H9 (cell line): ENCODE measurements at regions not wholly inside any gene's neighbourhood (a gene's known extent, or its start where the extent isn't known, plus 50 kb on each side); places are given as distances from the start of the nearest gene placed in this dataset.

Experiments
- DNase-seq: peaks from one replicate; pipeline ENCODE4 v3.0.0-alpha.2; 2017
- H2AFZ ChIP-seq: one replicate; pipeline ENCODE4 v1.6.1; 2013; ENCODE audit warnings: mild to moderate bottlenecking, low read length, control low read depth, moderate library complexity
- H2AK5ac ChIP-seq: 2 replicates; pipeline ENCODE4 v1.6.1; 2013; ENCODE audit warnings: low read length, control low read depth, mixed read lengths; ENCODE audit not compliant: insufficient read length
- H2BK120ac ChIP-seq: one replicate; pipeline ENCODE4 v1.6.1; 2013; ENCODE audit warnings: low read depth, mild to moderate bottlenecking, low read length, control low read depth, inconsistent platforms; ENCODE audit not compliant: poor library complexity, severe bottlenecking
- H2BK12ac ChIP-seq: 2 replicates; pipeline ENCODE4 v1.6.1; 2013; ENCODE audit warnings: low read length, control low read depth, mixed read lengths, low read depth; ENCODE audit not compliant: insufficient read length
- H2BK15ac ChIP-seq: 2 replicates; pipeline ENCODE4 v1.6.1; 2013; ENCODE audit warnings: low read depth, low read length, control low read depth
- H2BK20ac ChIP-seq: one replicate; pipeline ENCODE4 v1.6.1; 2013; ENCODE audit warnings: low read depth, mild to moderate bottlenecking, low read length, control low read depth, inconsistent platforms; ENCODE audit not compliant: poor library complexity, severe bottlenecking
- H2BK5ac ChIP-seq: 2 replicates; pipeline ENCODE4 v1.6.1; 2013; ENCODE audit warnings: low read length, control low read depth, mixed read lengths; ENCODE audit not compliant: insufficient read length
- H3K14ac ChIP-seq: 2 replicates; pipeline ENCODE4 v1.6.1; 2013; ENCODE audit warnings: low read length, control low read depth; ENCODE audit not compliant: insufficient read depth
- H3K18ac ChIP-seq: 2 replicates; pipeline ENCODE4 v1.6.1; 2013; ENCODE audit warnings: low read depth, mild to moderate bottlenecking, mixed read lengths, low read length, control low read depth; ENCODE audit not compliant: insufficient read length
- H3K23ac ChIP-seq: 2 replicates; pipeline ENCODE4 v1.6.1; 2013; ENCODE audit warnings: low read length, control low read depth, mixed read lengths, low read depth; ENCODE audit not compliant: insufficient read length
- H3K23me2 ChIP-seq: 2 replicates; pipeline ENCODE4 v1.6.1; 2013; ENCODE audit warnings: low read depth, mild to moderate bottlenecking, mixed read lengths, low read length, control low read depth; ENCODE audit not compliant: insufficient read length, poor library complexity, severe bottlenecking
- H3K27ac ChIP-seq: 2 replicates; pipeline ENCODE4 v1.5.1; 2013; ENCODE audit warnings: low read length, control low read depth, mixed read lengths, low read depth; ENCODE audit not compliant: insufficient read length
- H3K27me3 ChIP-seq: 2 replicates; pipeline ENCODE4 v1.6.1; 2013; ENCODE audit warnings: low read length, control low read depth, inconsistent platforms; ENCODE audit not compliant: insufficient read depth
- H3K4ac ChIP-seq: 2 replicates; pipeline ENCODE4 v1.6.1; 2013; ENCODE audit warnings: low read depth, mild to moderate bottlenecking, control low read depth, inconsistent platforms, low read length, moderate library complexity
- H3K4me1 ChIP-seq: 2 replicates; pipeline ENCODE4 v1.6.1; 2013; ENCODE audit warnings: low read length, control low read depth, inconsistent platforms; ENCODE audit not compliant: insufficient read depth
- H3K4me2 ChIP-seq: 2 replicates; pipeline ENCODE4 v1.6.1; 2013; ENCODE audit warnings: low read length, control low read depth, mixed read lengths; ENCODE audit not compliant: insufficient read length, insufficient read depth
- H3K56ac ChIP-seq: 2 replicates; pipeline ENCODE4 v1.6.1; 2013; ENCODE audit warnings: low read depth, mild to moderate bottlenecking, mixed read lengths, low read length, control low read depth; ENCODE audit not compliant: insufficient read length
- H3K79me1 ChIP-seq: 2 replicates; pipeline ENCODE4 v1.6.1; 2013; ENCODE audit warnings: low read depth, mild to moderate bottlenecking, moderate library complexity, low read length, control low read depth, inconsistent platforms; ENCODE audit not compliant: insufficient read depth, poor library complexity, severe bottlenecking
- H3K79me2 ChIP-seq: 2 replicates; pipeline ENCODE4 v1.6.1; 2013; ENCODE audit warnings: low read length, control low read depth, inconsistent platforms; ENCODE audit not compliant: insufficient read depth
- H3K9ac ChIP-seq: 2 replicates; pipeline ENCODE4 v1.6.1; 2013; ENCODE audit warnings: low read length, control low read depth, mixed read lengths; ENCODE audit not compliant: insufficient read length; ENCODE audit errors: extremely low read depth
- H3K9me3 ChIP-seq: one replicate; pipeline ENCODE4 v1.6.1; 2013; ENCODE audit warnings: low read depth, low read length, inconsistent platforms; ENCODE audit not compliant: control insufficient read depth
- H3T11ph ChIP-seq: one replicate; pipeline ENCODE4 v1.6.1; 2013; ENCODE audit warnings: mild to moderate bottlenecking, low read length, control low read depth, inconsistent platforms
- H4K20me1 ChIP-seq: one replicate; pipeline ENCODE4 v1.6.1; 2013; ENCODE audit not compliant: control insufficient read depth, insufficient read length, insufficient read depth
- H4K5ac ChIP-seq: 2 replicates; pipeline ENCODE4 v1.6.1; 2013; ENCODE audit warnings: low read depth, mild to moderate bottlenecking, mixed read lengths, low read length, control low read depth; ENCODE audit not compliant: insufficient read length
- H4K8ac ChIP-seq: replicated peaks from 2 replicates; pipeline ENCODE4 v1.6.1; 2013; ENCODE audit warnings: low read length, control low read depth, mixed read lengths, low read depth; ENCODE audit not compliant: insufficient read length
- H4K91ac ChIP-seq: 2 replicates; pipeline ENCODE4 v1.6.1; 2013; ENCODE audit warnings: low read depth, mild to moderate bottlenecking, moderate library complexity, mixed read lengths, low read length, control low read depth; ENCODE audit not compliant: insufficient read length
- H3K27ac Mint-ChIP-seq, 3 experiments: 2 replicates in 2 of 3; 3 replicates in 1 of 3; pipeline ENCODE4 v1.8.0; 2020 to 2021; ENCODE audit warnings: mixed read lengths in 3 of 3, mild to moderate bottlenecking in 1 of 3, moderate library complexity in 1 of 3
- H3K27me3 Mint-ChIP-seq: 2 replicates; pipeline ENCODE4 v1.8.0; 2021; ENCODE audit warnings: low read depth, mild to moderate bottlenecking, moderate library complexity, mixed read lengths
- H3K36me3 Mint-ChIP-seq, 3 experiments: 2 replicates in 2 of 3; 3 replicates in 1 of 3; pipeline ENCODE4 v1.8.0; 2020 to 2021; ENCODE audit warnings: low read depth in 3 of 3, mixed read lengths in 3 of 3; ENCODE audit not compliant: insufficient read depth in 1 of 3
- H3K4me1 Mint-ChIP-seq, 2 experiments: 2 replicates each; pipeline ENCODE4 v1.8.0; 2020; ENCODE audit warnings: mixed read lengths in 2 of 2
- H3K4me3 Mint-ChIP-seq, 2 experiments: 2 replicates in 1 of 2; 3 replicates in 1 of 2; pipeline ENCODE4 v1.8.0; 2020 to 2021; ENCODE audit warnings: mild to moderate bottlenecking in 2 of 2, mixed read lengths in 2 of 2, moderate library complexity in 1 of 2
- H3K9me3 Mint-ChIP-seq, 2 experiments: 2 replicates in 1 of 2; 3 replicates in 1 of 2; pipeline ENCODE4 v1.8.0; 2020; ENCODE audit warnings: mild to moderate bottlenecking in 2 of 2, mixed read lengths in 2 of 2, moderate library complexity in 1 of 2
- WGBS: extraction: QIAGEN DNeasy Blood & Tissue Kit; methylation state at CpG from one replicate; pipeline ENCODE4 v1.1.7; 2013; ENCODE audit warnings: missing lambda C conversion rate, low lambda C conversion rate, mixed read lengths; ENCODE audit not compliant: insufficient read length; ENCODE audit errors: extremely low coverage; 5-methylcytosine and 5-hydroxymethylcytosine counted together
- TF ChIP-seq, protein P1 (sequence below): fragments of 200-600 bp; sonication (generic); conservative IDR thresholded peaks from 3 replicates; pipeline ENCODE4 v1.8.0; 2021; ENCODE audit warnings: antibody characterized with exemption, mild to moderate bottlenecking

GRCh38 chr14:97200245-97200644, 403.1 kb downstream of the VRK1 start:
- Histone ChIP-seq H2BK5ac (no peak overlapping the region), H4K20me1 (no peaks in the 10 kb centered on the region), H4K91ac (no peak overlapping the region), H3T11ph (no peak overlapping the region), H3K14ac (no peak overlapping the region), H3K56ac (no peak overlapping the region), H2BK12ac (no peak overlapping the region), H3K79me1 (no peaks in the 10 kb centered on the region), H3K9ac (no peak overlapping the region), H3K27ac (no peak overlapping the region), H2BK20ac (no peak overlapping the region), H2AK5ac (no peak overlapping the region), H2BK15ac (no peak overlapping the region), H3K4ac (no peak overlapping the region), H3K18ac (no peak overlapping the region), H4K5ac (no peak overlapping the region), H2AFZ (no peak overlapping the region), H4K8ac (no peak overlapping the region), H2BK120ac (no peak overlapping the region), H3K79me2 (no peaks in the 10 kb centered on the region), H3K4me2 (no peak overlapping the region), H3K23ac (no peak overlapping the region), H3K27me3 (no peaks in the 10 kb centered on the region), H3K23me2 (no peaks in the 10 kb centered on the region), H3K9me3 (no peaks in the 10 kb centered on the region), H3K4me1 (no peaks in the 10 kb centered on the region)
- Mint-ChIP-seq H3K27me3 (no peaks in the 10 kb centered on the region; the same call in 1 of the 2 replicates), H3K27ac (no peak overlapping the region), H3K4me3 (no peak overlapping the region), H3K4me1 (peaks cover 0 to 2% of the 10 kb centered on the region in 2 experiments; a peak in 1 of 4 replicates), H3K9me3 (peaks cover 0 to 3% of the 10 kb centered on the region in 2 experiments; a peak in 1 of 5 replicates), H3K36me3 (0 out of 7 replicates have a peak, but pooled peaks cover 0 to 4% (median 0%) of the 10 kb centered on the region in 3 experiments)
- DNase-seq, result no peak
- no CpG with 5 or more reads among the region's 4 CpGs for WGBS
- TF ChIP-seq, protein P1, sequence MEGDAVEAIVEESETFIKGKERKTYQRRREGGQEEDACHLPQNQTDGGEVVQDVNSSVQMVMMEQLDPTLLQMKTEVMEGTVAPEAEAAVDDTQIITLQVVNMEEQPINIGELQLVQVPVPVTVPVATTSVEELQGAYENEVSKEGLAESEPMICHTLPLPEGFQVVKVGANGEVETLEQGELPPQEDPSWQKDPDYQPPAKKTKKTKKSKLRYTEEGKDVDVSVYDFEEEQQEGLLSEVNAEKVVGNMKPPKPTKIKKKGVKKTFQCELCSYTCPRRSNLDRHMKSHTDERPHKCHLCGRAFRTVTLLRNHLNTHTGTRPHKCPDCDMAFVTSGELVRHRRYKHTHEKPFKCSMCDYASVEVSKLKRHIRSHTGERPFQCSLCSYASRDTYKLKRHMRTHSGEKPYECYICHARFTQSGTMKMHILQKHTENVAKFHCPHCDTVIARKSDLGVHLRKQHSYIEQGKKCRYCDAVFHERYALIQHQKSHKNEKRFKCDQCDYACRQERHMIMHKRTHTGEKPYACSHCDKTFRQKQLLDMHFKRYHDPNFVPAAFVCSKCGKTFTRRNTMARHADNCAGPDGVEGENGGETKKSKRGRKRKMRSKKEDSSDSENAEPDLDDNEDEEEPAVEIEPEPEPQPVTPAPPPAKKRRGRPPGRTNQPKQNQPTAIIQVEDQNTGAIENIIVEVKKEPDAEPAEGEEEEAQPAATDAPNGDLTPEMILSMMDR, result no peak
